OCI-LY3 (cell line): ENCODE measurements at regions not wholly inside any gene's neighbourhood (a gene's known extent, or its start where the extent isn't known, plus 50 kb on each side); places are given as distances from the start of the nearest gene placed in this dataset.

ENCODE experiments used
- EZH2phosphoT487 ChIP-seq: fragments of 200-600 bp; shearing (Covaris generic); IDR thresholded peaks from 2 replicates; pipeline ENCODE4 v1.6.1; 2018; ENCODE audit warnings: antibody characterized with exemption, mixed run types, low read depth
- TF ChIP-seq, protein P1 (sequence below): fragments of 200-600, 300-600 bp; sonication (generic); IDR thresholded peaks from 2 replicates; pipeline ENCODE4 v1.5.1; 2014; ENCODE audit warnings: antibody characterized with exemption, low read length, low read depth

DNA sequence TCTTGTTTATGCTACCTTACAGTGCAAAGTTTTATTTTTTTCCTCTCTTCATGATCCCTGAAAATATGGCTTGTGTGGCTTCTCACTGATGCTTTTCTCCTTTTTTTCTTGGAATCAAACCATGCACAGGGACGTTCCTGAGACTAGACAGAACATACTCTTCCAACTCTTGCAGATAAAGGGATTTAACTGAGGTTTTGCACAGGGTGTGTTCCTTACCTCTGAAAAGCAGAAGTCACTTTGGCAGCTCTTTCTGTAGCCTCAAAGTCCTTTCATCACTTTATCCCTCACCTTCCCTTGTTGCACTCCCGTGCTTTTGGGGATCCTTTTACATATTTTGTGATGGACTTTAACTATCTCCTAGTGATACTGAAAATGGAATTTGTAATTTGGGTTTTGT is 300.1 kb downstream of the SPRY1 start:
- TF ChIP-seq, protein P1, sequence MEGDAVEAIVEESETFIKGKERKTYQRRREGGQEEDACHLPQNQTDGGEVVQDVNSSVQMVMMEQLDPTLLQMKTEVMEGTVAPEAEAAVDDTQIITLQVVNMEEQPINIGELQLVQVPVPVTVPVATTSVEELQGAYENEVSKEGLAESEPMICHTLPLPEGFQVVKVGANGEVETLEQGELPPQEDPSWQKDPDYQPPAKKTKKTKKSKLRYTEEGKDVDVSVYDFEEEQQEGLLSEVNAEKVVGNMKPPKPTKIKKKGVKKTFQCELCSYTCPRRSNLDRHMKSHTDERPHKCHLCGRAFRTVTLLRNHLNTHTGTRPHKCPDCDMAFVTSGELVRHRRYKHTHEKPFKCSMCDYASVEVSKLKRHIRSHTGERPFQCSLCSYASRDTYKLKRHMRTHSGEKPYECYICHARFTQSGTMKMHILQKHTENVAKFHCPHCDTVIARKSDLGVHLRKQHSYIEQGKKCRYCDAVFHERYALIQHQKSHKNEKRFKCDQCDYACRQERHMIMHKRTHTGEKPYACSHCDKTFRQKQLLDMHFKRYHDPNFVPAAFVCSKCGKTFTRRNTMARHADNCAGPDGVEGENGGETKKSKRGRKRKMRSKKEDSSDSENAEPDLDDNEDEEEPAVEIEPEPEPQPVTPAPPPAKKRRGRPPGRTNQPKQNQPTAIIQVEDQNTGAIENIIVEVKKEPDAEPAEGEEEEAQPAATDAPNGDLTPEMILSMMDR = no peak
- TF ChIP-seq EZH2phosphoT487 = no peak
